Vagina (tissue), 2 donors: ENCODE measurements at regions not wholly inside any gene's neighbourhood (a gene's known extent, or its start where the extent isn't known, plus 50 kb on each side); places are given as distances from the start of the nearest gene placed in this dataset.

Experiments used
- CTCF ChIP-seq, 3 experiments: fragments of 450-650 bp in 2 of 3; fragments of 200-600 bp in 1 of 3; sonication (generic) in 1 of 3; IDR thresholded peaks; one replicate each; pipeline ENCODE4 v1.5.1; 2017 to 2019; ENCODE audit warnings: antibody characterized with exemption in 3 of 3, mild to moderate bottlenecking in 2 of 3, moderate library complexity in 2 of 3
- POLR2A ChIP-seq, 2 donors: fragments of 450-650 bp; IDR thresholded peaks; one replicate each; pipeline ENCODE4 v1.6.1; 2017; ENCODE audit warnings: antibody characterized with exemption in 2 of 2, mild to moderate bottlenecking in 2 of 2, moderate library complexity in 2 of 2

GRCh38 chr1:115412286-115412685, 74.2 kb upstream of the NGF start:
- TF ChIP-seq CTCF (IDR thresholded peaks at IDR 0.05) (no peak), POLR2A (IDR thresholded peaks at IDR 0.05) (no peak)
